GM21423 (cell line): ENCODE measurements at regions not wholly inside any gene's neighbourhood (a gene's known extent, or its start where the extent isn't known, plus 50 kb on each side); places are given as distances from the start of the nearest gene placed in this dataset.
A peak's percentile ranks its signal among the peaks of the same experiment; 100 is the strongest.
"Not testable (repeated sequence)": the region's sequence is repeated elsewhere in the genome, so short reads cannot be mapped to it uniquely, and the experiment has no call there.

Experiments used
- ATAC-seq: cut with Tn5 transposase; IDR thresholded peaks from one replicate; pipeline ENCODE4 v1.9.1; 2021; ENCODE audit warnings: mild to moderate bottlenecking, moderate library complexity; ENCODE audit not compliant: unreplicated experiment

DNA sequence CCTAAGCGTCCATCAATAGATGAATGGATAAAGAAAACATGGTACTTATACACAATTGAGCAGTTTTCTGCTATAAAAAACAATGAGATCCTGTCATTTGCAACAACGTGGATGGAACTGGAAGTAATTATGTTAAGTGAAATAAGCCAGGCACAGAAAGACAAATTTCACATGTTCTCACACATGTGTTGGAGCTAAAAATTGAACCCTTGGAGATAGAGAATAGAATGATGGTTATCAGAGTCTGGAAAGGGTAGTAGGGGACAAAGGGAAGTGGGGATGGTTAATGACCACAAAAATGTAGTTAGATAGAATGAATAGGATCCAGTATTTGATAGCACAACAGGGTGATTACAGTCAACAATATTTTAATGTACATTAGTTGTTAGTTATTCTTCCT lies 1033.5 kb downstream of the HACE1 start:
- no peak for ATAC-seq

- ATAC-seq = no peak
These were observed 1039.6 kb downstream of the HACE1 start for GRCh38 chr6:103820148-103820547.

- no peak for ATAC-seq
These were observed 1040.2 kb downstream of the HACE1 start for GRCh38 chr6:103819509-103819908.

- ATAC-seq = no peak
These were observed 1046.7 kb downstream of the HACE1 start for GRCh38 chr6:103812970-103813369.

DNA sequence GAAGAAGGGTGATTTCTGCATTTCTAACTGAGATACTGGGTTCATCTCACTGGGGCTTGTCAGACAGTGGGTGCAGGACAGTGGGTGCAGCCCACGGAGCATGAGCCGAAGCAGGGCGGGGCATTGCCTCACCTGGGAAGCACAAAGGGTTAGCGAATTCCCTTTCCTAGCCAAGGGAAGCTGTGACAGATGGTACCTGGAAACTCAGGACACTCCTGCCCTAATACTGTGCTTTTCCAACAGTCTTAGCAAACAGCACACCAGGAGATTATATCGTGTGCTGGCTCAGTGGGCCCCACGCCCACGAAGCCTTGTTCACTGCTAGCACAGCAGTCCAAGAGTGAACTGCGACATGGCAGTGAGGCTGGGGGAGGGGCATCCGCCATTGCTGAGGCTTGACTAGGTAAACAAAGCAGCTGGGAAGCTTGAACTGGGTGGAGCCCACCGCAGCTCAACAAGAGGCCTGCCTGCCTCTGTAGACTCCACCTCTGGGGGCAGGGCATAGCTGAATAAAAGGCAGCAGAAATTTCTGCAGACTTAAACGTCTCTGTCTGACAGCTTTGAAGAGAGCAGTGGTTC lies 1057.7 kb downstream of the HACE1 start:
- not testable (repeated sequence) for ATAC-seq

- ATAC-seq = no peak
These were observed 1059.6 kb downstream of the HACE1 start for GRCh38 chr6:103799971-103800670.

DNA sequence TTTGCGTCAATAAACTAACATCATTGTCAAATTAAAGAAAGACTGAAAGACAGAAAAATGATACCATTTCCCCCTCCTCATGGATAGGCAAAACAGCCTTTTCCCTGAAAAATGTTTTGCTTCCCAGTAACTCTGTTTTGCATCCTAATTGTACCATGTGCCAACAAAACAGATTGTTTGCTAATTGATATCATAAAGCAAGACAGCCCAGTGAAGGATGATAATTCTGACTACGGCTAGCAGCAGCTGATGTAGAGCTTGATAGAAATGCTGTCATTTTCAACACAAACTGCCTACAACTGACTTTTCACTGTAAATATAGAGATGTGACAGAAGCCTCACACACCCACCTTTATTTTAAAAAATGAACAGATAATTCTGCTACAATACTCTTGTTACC lies 1061.6 kb downstream of the HACE1 start:
- no peak for ATAC-seq

DNA sequence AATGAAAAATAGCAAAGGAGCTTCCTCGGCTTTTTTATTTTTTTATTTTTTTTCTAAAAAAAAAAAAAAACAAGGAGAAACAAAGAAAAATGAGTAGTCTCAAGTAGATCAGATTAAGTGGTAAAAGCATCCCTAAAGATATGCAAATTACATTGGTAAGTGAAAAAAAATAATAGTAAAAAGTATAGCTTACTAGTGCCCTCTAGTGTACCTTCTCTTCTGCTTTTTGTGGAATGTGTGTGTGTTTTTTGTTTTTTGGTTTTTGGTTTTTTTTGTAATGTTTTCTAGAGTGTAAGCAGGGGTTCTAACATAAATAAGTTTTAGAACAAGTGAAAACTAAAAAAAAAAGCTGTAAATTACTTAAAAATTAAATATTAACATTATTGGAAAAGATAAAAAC lies 1062.0 kb downstream of the HACE1 start:
- no peak for ATAC-seq

DNA sequence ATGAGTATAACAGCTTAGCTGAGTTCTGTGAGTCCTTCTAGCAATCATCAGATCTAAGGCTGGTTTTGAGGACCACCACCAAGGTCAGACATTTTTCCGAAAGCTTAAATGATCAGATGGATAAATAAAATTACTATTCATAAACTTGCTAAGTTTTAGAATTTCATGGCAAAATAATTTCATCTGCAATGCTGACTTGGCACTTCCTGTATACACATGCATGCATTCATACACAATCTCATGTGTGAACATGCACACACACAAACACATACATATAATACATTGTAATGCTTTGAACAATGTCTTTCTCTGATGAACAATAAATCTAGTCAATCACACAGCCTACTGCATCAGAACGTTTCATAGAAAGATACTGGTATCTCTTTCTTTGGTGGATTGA lies 1068.3 kb downstream of the HACE1 start:
- no peak for ATAC-seq

DNA sequence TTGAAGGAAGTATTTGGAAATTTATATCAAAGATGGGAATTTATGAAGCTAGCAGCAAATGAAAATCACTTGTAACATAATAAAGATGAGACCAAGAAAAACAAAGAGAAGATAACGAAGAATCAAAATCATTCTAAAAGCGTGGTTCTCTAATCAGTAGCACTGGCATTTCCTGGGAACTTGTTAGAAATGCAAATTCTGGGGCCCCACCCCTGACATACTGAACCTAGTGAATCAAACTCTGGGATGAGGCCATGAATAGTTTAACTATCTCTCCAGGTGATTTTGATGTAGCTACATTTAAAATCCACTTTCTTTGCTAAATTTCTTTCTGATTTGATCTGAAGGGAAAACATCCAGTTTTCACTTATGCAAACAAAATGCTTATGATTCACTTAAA lies 1075.6 kb downstream of the HACE1 start:
- no peak for ATAC-seq

- ATAC-seq = no peak
These were observed 1076.4 kb downstream of the HACE1 start for GRCh38 chr6:103783329-103783728.

DNA sequence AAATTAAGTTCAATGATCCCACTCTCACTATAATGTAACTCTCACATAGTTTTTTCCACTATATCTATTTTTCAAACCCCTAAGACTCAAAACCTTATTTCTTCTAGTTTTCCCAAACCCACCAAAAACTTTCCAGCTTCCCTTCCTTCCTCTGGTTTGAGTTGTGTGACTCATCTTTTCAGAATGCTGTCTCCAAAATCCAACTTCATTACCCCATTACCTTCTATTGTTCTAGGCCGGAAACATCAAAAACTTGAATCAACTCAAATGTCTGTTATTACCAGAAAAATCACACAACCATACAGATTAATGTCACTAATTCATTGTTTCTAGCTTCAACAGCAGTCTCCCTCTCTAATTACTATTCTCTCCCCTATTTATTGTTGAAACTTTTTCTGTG lies 1090.3 kb downstream of the HACE1 start:
- ATAC-seq = no peak

GRCh38 chr6:103750603-103751002 lies 1109.1 kb downstream of the HACE1 start:
- ATAC-seq = no peak

DNA sequence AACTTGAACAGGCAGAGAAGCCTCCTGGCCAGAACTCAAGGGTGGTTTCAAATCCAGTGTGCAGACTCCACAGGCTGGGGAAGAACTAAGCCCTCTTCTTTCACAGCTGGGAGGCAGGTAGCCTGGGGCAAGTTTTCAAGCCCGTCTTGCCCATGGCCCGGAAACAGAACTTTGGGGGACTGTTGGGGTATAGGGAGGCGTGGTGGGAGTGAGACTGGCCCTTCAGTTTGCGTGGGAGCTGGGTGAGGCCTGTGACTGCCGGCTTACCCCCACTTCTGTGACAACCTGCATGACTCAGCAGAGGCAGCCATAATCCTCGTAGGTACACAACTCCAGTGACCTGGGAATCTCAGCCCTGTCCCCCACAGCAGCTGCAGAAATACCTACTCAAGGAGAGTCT lies 1125.7 kb downstream of the HACE1 start:
- no peak for ATAC-seq

DNA sequence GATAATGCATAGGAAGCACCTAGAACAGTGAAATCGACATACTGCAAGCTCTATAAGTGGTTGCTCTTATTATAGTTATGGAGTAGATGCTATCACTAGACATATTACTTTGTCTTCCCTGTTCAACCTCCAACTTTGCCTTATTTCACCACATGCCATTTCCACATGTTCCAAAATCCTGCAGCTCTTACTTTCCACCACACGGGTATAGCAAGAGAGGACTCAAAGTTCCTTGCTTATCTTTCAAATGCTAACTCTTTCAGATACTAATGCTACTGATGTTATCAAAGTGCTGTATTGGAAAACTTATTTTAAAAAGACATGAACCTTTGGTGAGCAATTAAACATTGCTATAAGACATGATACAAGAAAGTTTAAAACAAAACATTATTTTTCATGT lies 1130.1 kb downstream of the HACE1 start:
- no peak for ATAC-seq

DNA sequence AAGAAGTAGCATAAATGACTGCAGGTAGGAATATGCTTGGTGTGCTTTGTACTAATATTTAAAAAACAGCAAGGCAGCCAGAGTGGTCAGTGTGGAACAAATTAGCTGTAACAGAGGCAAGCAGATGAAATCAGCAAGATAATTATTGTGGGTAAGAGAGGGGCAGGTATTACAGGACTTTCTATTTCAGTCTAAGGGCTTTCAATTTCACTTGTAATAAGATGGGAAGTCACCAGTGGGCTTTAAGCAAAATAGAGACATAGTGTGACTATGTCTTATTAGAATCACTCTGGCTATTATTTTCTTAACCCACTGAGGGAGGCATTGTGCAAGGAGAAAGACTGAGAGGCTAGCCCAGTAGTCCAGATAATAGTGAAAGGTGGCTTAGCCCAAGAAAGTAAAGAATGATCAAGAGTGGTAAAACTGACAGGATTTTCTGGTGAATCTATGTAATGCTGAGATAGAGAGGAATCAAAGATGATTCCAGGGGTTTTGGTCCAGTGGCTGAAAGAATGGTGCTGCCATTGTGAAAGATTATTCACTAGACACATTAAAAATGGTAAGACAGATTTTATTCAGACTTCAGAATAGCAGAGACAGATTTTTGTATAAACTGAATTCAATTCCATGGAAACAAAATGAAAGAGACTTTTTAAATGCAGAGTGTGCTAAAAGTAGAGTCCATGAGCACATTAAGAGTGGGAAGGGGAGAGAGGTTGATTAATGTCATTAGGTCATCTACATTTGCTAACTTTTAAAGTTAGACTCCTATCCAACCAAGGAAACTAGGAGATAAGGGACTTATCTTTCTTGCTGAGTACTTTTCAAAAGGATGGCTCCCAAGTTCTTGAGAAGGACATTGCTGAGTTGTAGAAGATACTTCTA lies 1136.0 kb downstream of the HACE1 start:
- ATAC-seq = peak; percentile 55

DNA sequence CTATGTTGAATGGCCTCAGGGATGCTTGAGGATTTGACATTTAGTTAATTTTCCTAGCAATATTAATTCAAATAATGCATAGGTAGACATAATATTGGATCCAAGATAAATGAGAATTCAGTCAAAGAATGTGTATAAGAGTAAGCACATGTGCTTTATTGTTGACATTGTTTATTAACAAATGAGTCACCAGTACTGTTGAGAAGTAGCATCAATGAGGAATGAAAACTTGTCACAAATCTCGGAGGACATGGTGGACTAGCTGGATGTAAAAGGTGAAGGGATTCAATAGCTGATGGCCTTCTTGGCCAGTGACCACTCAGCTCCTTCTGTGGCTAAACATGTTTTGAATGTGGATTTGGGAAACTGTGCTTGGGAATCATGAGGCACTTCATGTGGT lies 1137.0 kb downstream of the HACE1 start:
- ATAC-seq = no peak

DNA sequence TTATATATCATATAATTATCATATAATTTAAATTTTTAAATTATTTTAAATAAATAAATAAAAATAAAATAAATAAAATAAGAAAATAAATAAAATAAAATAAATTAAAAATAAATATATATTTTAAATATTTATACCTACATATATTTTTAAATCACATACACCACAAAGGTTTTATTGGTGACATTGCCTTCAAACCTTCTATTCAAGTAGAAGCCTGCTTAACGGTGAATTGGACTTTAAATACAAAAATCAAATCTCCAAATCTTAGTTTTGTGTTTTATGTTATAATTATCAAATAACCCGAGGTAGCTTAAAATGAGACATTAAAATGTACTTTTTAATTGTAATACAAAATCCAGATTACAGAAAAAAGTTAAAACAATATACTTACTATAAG lies 1137.8 kb downstream of the HACE1 start:
- ATAC-seq = no peak

- ATAC-seq = no peak
These were observed 1139.3 kb downstream of the HACE1 start for GRCh38 chr6:103720393-103720792.

GRCh38 chr6:103719545-103719944 lies 1140.2 kb downstream of the HACE1 start:
- ATAC-seq = no peak

DNA sequence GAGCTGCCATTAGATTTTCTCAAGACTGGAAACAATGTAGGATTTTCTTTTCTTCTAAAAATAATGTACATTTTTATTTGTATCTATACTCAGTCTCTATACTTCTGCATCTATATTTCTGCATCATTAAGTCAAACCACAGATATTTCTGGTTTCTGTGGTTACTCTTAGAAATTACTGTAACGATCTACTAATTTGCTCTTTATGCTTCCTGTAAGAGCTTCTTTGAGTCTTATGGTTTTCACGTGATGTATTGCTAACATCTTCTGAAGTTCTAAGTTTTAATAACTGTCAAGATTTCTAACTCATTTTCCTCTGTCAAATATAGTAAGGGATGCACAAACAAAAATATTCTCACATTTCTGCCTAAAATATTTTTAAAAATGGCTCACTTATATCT lies 1144.5 kb downstream of the HACE1 start:
- no peak for ATAC-seq

DNA sequence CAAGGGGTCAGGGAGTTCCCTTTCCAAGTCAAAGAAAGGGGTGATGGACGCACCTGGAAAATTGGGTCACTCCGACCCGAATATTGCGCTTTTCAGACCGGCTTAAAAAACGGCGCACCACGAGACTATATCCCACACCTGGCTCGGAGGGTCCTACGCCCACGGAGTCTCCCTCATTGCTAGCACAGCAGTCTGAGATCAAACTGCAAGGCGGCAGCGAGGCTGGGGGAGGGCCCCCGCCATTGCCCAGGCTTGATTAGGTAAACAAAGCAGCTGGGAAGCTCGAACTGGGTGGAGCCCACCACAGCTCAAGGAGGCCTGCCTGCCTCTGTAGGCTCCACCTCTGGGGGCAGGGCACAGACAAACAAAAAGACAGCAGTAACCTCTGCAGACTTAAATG lies 1150.5 kb downstream of the HACE1 start:
- ATAC-seq = not testable (repeated sequence)
